WTC11 (cell line): ENCODE measurements at regions not wholly inside any gene's neighbourhood (a gene's known extent, or its start where the extent isn't known, plus 50 kb on each side); places are given as distances from the start of the nearest gene placed in this dataset.

Source experiments
- ATAC-seq: fragments of 200-7000 bp; cut with Tn5 transposase; 2 replicates; pipeline ENCODE4 v1.10.0; 2021; ENCODE audit warnings: mild to moderate bottlenecking, moderate library complexity
- CTCF ChIA-PET: fragments of 300-600 bp; sonication (Branson Sonifier 250); formaldehyde crosslinking; loops from one replicate; lab custom pipeline; 2021; ENCODE audit warnings: antibody characterized with exemption; lab: Charles Lee
- POLR2A ChIA-PET: fragments of 350-600 bp; sonication (Branson Sonifier 250); formaldehyde crosslinking; loops from one replicate; lab custom pipeline; 2021; ENCODE audit warnings: antibody characterized with exemption; lab: Charles Lee
- DNase-seq: peaks from one replicate; pipeline ENCODE4 v3.0.0; 2021; ENCODE audit warnings: low spot score
- H3K27ac Mint-ChIP-seq: 2 replicates; pipeline ENCODE4 v1.8.0; 2021; ENCODE audit warnings: mixed read lengths
- H3K27me3 Mint-ChIP-seq: 2 replicates; pipeline ENCODE4 v1.8.0; 2021; ENCODE audit warnings: low read depth, mild to moderate bottlenecking, moderate library complexity, mixed read lengths
- H3K36me3 Mint-ChIP-seq: 2 replicates; pipeline ENCODE4 v1.8.0; 2021; ENCODE audit warnings: mixed read lengths
- H3K4me1 Mint-ChIP-seq: 2 replicates; pipeline ENCODE4 v1.8.0; 2022; ENCODE audit warnings: mixed read lengths
- H3K4me3 Mint-ChIP-seq: 2 replicates; pipeline ENCODE4 v1.8.0; 2021; ENCODE audit warnings: mild to moderate bottlenecking, moderate library complexity, mixed read lengths
- H3K9me3 Mint-ChIP-seq: 2 replicates; pipeline ENCODE4 v1.8.0; 2021; ENCODE audit warnings: mixed read lengths
- CTCF ChIP-seq: fragments of 200-600 bp; IDR thresholded peaks from 2 replicates; pipeline ENCODE4 v1.8.0; 2022; ENCODE audit warnings: antibody characterized with exemption
- ETV6 ChIP-seq: sonication (generic); formaldehyde crosslinking; IDR thresholded peaks from 2 replicates; pipeline ENCODE4 v1.8.1; 2022; ENCODE audit warnings: mild to moderate bottlenecking, missing genetic modification reagents
- FOXK1 ChIP-seq: sonication (generic); formaldehyde crosslinking; IDR thresholded peaks from 2 replicates; pipeline ENCODE4 v1.8.0; 2022; ENCODE audit warnings: mild to moderate bottlenecking, moderate library complexity, missing genetic modification reagents
- FOXP1 ChIP-seq: sonication (generic); formaldehyde crosslinking; IDR thresholded peaks from 2 replicates; pipeline ENCODE4 v1.8.0; 2022; ENCODE audit warnings: missing genetic modification reagents, mild to moderate bottlenecking, moderate library complexity, borderline replicate concordance
- IRF2 ChIP-seq: sonication (generic); formaldehyde crosslinking; IDR thresholded peaks from 2 replicates; pipeline ENCODE4 v1.8.0; 2022; ENCODE audit warnings: low read depth, missing genetic modification reagents, borderline replicate concordance
- MAX ChIP-seq: sonication (generic); formaldehyde crosslinking; IDR thresholded peaks from 2 replicates; pipeline ENCODE4 v1.8.0; 2022; ENCODE audit warnings: mild to moderate bottlenecking, missing genetic modification reagents
- MYBL2 ChIP-seq: sonication (generic); formaldehyde crosslinking; IDR thresholded peaks from 2 replicates; pipeline ENCODE4 v1.8.1; 2023; ENCODE audit warnings: mild to moderate bottlenecking, moderate library complexity, missing genetic modification reagents
- PRRX2 ChIP-seq: fragments of 250-450 bp; sonication (Bioruptor Pico); IDR thresholded peaks from 2 replicates; pipeline ENCODE4 v1.8.0; 2021; ENCODE audit warnings: mild to moderate bottlenecking
- STAT6 ChIP-seq: sonication (generic); formaldehyde crosslinking; conservative IDR thresholded peaks from 2 replicates; pipeline ENCODE4 v1.8.1; 2023; ENCODE audit warnings: mild to moderate bottlenecking, low read depth, missing genetic modification reagents, moderate library complexity
- TEAD1 ChIP-seq: sonication (generic); formaldehyde crosslinking; IDR thresholded peaks from 2 replicates; pipeline ENCODE4 v1.8.0; 2022; ENCODE audit warnings: mild to moderate bottlenecking, missing genetic modification reagents
- ZBTB21 ChIP-seq: sonication (generic); formaldehyde crosslinking; IDR thresholded peaks from 2 replicates; pipeline ENCODE4 v1.8.1; 2023; ENCODE audit warnings: mild to moderate bottlenecking, missing genetic modification reagents, borderline replicate concordance
- ZNF121 ChIP-seq: sonication (generic); formaldehyde crosslinking; IDR thresholded peaks from 2 replicates; pipeline ENCODE4 v1.8.0; 2023; ENCODE audit warnings: missing genetic modification reagents
- TF ChIP-seq, protein P1 (sequence below): sonication (generic); formaldehyde crosslinking; IDR thresholded peaks from 2 replicates; pipeline ENCODE4 v1.8.0; 2023; ENCODE audit warnings: mild to moderate bottlenecking, missing genetic modification reagents
- TF ChIP-seq, protein P2 (sequence below): sonication (generic); formaldehyde crosslinking; IDR thresholded peaks from 2 replicates; pipeline ENCODE4 v1.8.1; 2023; ENCODE audit warnings: mild to moderate bottlenecking, missing genetic modification reagents
- TF ChIP-seq, protein P3 (sequence below): sonication (generic); formaldehyde crosslinking; IDR thresholded peaks from 2 replicates; pipeline ENCODE4 v1.8.0; 2022; ENCODE audit warnings: mild to moderate bottlenecking, missing genetic modification reagents
- TF ChIP-seq, protein P4 (sequence below): sonication (generic); formaldehyde crosslinking; IDR thresholded peaks from 2 replicates; pipeline ENCODE4 v1.8.0; 2022; ENCODE audit warnings: mild to moderate bottlenecking, missing genetic modification reagents
- TF ChIP-seq, protein P5 (sequence below): fragments of 250-450 bp; sonication (Bioruptor Pico); conservative IDR thresholded peaks from 2 replicates; pipeline ENCODE4 v1.9.0; 2021; ENCODE audit warnings: mild to moderate bottlenecking

GRCh38 chr15:88997531-88997930, 84.4 kb upstream of the MFGE8 start (continued):
- TF ChIP-seq STAT6 (CRISPR knock-in tag) (no peak), FOXP1 (CRISPR knock-in tag) (no peak)
- TF ChIP-seq, protein P1, sequence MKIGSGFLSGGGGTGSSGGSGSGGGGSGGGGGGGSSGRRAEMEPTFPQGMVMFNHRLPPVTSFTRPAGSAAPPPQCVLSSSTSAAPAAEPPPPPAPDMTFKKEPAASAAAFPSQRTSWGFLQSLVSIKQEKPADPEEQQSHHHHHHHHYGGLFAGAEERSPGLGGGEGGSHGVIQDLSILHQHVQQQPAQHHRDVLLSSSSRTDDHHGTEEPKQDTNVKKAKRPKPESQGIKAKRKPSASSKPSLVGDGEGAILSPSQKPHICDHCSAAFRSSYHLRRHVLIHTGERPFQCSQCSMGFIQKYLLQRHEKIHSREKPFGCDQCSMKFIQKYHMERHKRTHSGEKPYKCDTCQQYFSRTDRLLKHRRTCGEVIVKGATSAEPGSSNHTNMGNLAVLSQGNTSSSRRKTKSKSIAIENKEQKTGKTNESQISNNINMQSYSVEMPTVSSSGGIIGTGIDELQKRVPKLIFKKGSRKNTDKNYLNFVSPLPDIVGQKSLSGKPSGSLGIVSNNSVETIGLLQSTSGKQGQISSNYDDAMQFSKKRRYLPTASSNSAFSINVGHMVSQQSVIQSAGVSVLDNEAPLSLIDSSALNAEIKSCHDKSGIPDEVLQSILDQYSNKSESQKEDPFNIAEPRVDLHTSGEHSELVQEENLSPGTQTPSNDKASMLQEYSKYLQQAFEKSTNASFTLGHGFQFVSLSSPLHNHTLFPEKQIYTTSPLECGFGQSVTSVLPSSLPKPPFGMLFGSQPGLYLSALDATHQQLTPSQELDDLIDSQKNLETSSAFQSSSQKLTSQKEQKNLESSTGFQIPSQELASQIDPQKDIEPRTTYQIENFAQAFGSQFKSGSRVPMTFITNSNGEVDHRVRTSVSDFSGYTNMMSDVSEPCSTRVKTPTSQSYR (CRISPR knock-in tag), result no peak
- TF ChIP-seq, protein P2, sequence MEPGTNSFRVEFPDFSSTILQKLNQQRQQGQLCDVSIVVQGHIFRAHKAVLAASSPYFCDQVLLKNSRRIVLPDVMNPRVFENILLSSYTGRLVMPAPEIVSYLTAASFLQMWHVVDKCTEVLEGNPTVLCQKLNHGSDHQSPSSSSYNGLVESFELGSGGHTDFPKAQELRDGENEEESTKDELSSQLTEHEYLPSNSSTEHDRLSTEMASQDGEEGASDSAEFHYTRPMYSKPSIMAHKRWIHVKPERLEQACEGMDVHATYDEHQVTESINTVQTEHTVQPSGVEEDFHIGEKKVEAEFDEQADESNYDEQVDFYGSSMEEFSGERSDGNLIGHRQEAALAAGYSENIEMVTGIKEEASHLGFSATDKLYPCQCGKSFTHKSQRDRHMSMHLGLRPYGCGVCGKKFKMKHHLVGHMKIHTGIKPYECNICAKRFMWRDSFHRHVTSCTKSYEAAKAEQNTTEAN (CRISPR knock-in tag), result no peak

GRCh38 chr15:88998980-88999713, 86.0 kb upstream of the MFGE8 start:
- ChIA-PET POLR2A (interaction anchor here (0.6 to 3.0 kb wide), 10 partner anchors 11 to 104 kb away, joined by 3 to 12 read pairs (median 4); partner anchors contain the start of gene HAPLN3), CTCF (interaction anchor here (0.8 to 10.8 kb wide), 10 partner anchors 11 to 207 kb away, joined by 3 to 226 read pairs (median 4); no protein-coding TSS in a partner anchor)
- peak; percentile 92 for ATAC-seq
- Mint-ChIP-seq H3K27me3 (peaks cover 31% of the 10 kb centered on the region), H3K4me3 (peak overlapping the region; percentile 54), H3K9me3 (peaks cover 4% of the 10 kb centered on the region; the same call in 1 of the 2 replicates), H3K36me3 (peaks cover 20% of the 10 kb centered on the region), H3K27ac (peak overlapping the region; percentile 92), H3K4me1 (peaks cover 91% of the 10 kb centered on the region)
- peak; percentile 65 for DNase-seq
- no peak for TF ChIP-seq ETV6 (CRISPR knock-in tag)
- TF ChIP-seq, protein P3, sequence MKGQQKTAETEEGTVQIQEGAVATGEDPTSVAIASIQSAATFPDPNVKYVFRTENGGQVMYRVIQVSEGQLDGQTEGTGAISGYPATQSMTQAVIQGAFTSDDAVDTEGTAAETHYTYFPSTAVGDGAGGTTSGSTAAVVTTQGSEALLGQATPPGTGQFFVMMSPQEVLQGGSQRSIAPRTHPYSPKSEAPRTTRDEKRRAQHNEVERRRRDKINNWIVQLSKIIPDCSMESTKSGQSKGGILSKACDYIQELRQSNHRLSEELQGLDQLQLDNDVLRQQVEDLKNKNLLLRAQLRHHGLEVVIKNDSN (CRISPR knock-in tag), result peak; percentile 24; the same call in 1 of the 2 replicates
- no peak for TF ChIP-seq IRF2 (CRISPR knock-in tag)
- TF ChIP-seq FOXP1 (CRISPR knock-in tag), result no peak
- TF ChIP-seq ZBTB21, result 0 out of 2 replicates have a peak, but pooled peaks have one; percentile 13
- no peak for TF ChIP-seq MYBL2 (CRISPR knock-in tag)
- TF ChIP-seq ZNF121 (CRISPR knock-in tag), result no peak
- TF ChIP-seq, protein P4, sequence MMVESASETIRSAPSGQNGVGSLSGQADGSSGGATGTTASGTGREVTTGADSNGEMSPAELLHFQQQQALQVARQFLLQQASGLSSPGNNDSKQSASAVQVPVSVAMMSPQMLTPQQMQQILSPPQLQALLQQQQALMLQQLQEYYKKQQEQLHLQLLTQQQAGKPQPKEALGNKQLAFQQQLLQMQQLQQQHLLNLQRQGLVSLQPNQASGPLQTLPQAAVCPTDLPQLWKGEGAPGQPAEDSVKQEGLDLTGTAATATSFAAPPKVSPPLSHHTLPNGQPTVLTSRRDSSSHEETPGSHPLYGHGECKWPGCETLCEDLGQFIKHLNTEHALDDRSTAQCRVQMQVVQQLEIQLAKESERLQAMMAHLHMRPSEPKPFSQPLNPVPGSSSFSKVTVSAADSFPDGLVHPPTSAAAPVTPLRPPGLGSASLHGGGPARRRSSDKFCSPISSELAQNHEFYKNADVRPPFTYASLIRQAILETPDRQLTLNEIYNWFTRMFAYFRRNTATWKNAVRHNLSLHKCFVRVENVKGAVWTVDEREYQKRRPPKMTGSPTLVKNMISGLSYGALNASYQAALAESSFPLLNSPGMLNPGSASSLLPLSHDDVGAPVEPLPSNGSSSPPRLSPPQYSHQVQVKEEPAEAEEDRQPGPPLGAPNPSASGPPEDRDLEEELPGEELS (CRISPR knock-in tag), result peak; percentile 76; the same call in 1 of the 2 replicates
- no peak for TF ChIP-seq PRRX2
- TF ChIP-seq CTCF, result no peak
- TF ChIP-seq FOXK1 (CRISPR knock-in tag), result peak; percentile 74; the same call in 1 of the 2 replicates
- peak; percentile 66; the same call in 1 of the 2 replicates for TF ChIP-seq MAX (CRISPR knock-in tag)
- peak; percentile 90; the same call in 1 of the 2 replicates for TF ChIP-seq TEAD1 (CRISPR knock-in tag)
- TF ChIP-seq, protein P5, sequence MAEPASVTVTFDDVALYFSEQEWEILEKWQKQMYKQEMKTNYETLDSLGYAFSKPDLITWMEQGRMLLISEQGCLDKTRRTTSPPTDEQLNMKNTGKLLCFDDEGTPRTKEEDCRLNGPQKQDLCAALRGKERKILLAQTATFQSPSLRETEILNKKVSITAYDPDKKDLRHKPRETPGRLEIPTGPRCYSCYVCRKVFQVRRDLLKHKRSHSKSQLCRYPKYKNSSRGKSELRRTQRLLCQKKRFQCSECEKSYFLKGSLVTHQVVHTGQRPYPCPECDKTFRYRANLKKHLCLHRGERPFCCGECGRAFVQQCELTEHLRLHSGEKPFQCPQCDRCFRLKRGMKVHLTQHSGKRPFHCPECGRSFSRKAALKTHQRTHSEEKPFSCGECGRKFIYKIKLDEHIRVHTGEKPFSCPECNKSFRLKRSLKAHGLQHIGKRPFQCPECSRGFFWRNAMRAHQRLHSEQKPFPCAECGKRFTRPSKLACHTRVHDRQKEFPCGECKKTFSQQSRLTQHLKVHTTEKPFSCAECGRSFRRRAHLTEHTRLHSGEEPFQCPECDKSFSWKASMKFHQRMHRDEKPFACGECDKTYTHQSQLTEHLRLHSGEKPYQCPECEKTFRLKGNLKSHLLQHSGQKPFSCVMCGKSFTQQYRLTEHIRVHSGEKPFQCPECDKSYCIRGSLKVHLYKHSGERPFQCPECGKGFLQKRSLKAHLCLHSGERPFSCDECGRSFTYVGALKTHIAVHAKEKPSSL, result no peak
